ENCODE measurements at regions not wholly inside any gene's neighbourhood (a gene's known extent, or its start where the extent isn't known, plus 50 kb on each side); places are given as distances from the start of the nearest gene placed in this dataset.

- no peak for DNase-seq
These were observed 901.0 kb upstream of the MAP3K7 start for GRCh38 chr6:91487696-91488392.

GRCh38 chr6:91486200-91486599, 899.3 kb upstream of the MAP3K7 start:
- DNase-seq: no peak

- no peak for DNase-seq
These were observed 898.2 kb upstream of the MAP3K7 start for GRCh38 chr6:91485047-91485446.

- no peak for DNase-seq
These were observed 896.7 kb upstream of the MAP3K7 start for GRCh38 chr6:91483415-91484105.

GRCh38 chr6:91482498-91482897, 895.6 kb upstream of the MAP3K7 start:
- DNase-seq: no peak

GRCh38 chr6:91480402-91480801, 893.5 kb upstream of the MAP3K7 start:
- no peak for DNase-seq

- no peak for DNase-seq
These were observed 890.8 kb upstream of the MAP3K7 start for GRCh38 chr6:91477688-91478087.

GRCh38 chr6:91476000-91476399, 889.1 kb upstream of the MAP3K7 start:
- DNase-seq: no peak

- DNase-seq: no peak
These were observed 878.5 kb upstream of the MAP3K7 start for GRCh38 chr6:91465393-91465792.

GRCh38 chr6:91464718-91465117, 877.8 kb upstream of the MAP3K7 start:
- no peak for DNase-seq

- DNase-seq: no peak
These were observed 877.3 kb upstream of the MAP3K7 start for GRCh38 chr6:91464201-91464600.

GRCh38 chr6:91462241-91462640, 875.4 kb upstream of the MAP3K7 start:
- DNase-seq: no peak

GRCh38 chr6:91453224-91453878, 866.5 kb upstream of the MAP3K7 start:
- DNase-seq: no peak

GRCh38 chr6:91449539-91449938, 862.7 kb upstream of the MAP3K7 start:
- DNase-seq: no peak

- DNase-seq: no peak
These were observed 860.8 kb upstream of the MAP3K7 start for GRCh38 chr6:91447530-91448254.

GRCh38 chr6:91447081-91447480, 860.2 kb upstream of the MAP3K7 start:
- no peak for DNase-seq

- DNase-seq: no peak
These were observed 856.5 kb upstream of the MAP3K7 start for GRCh38 chr6:91443405-91443804.

- no peak for DNase-seq
These were observed 855.5 kb upstream of the MAP3K7 start for GRCh38 chr6:91442342-91442741.

GRCh38 chr6:91438570-91438969, 851.7 kb upstream of the MAP3K7 start:
- DNase-seq: no peak

GRCh38 chr6:91437315-91437729, 850.5 kb upstream of the MAP3K7 start:
- DNase-seq: no peak

GRCh38 chr6:91436448-91436847, 849.6 kb upstream of the MAP3K7 start:
- no peak for DNase-seq

GRCh38 chr6:91435630-91436029, 848.8 kb upstream of the MAP3K7 start:
- DNase-seq: no peak

GRCh38 chr6:91434576-91434975, 847.7 kb upstream of the MAP3K7 start:
- no peak for DNase-seq

All from NCI-H510A treated with DMSO at 0.1 percent for 48 hours (cell line).